ENCODE measurements at regions not wholly inside any gene's neighbourhood (a gene's known extent, or its start where the extent isn't known, plus 50 kb on each side); places are given as distances from the start of the nearest gene placed in this dataset.

DNA sequence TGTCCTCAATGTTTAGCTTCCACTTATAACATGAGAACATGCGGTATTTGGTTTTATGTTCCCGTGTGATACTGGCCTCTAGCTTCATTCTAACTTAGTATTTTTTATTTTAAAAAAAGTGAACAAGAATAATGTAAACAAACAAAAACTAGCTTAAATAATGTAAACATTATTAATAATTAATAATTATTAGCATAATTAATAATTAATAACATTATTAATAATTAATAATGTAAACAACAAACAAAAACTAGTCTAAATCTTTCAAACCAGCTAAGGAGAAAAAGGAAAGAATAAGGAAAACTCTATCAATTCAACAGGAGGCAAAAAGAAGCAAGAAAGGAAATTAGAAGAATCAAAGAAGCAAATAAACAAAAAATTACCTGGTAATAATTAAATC lies 66.2 kb upstream of the CLSTN2 start:
- TF ChIP-seq POLR2A (IDR thresholded peaks at IDR 0.05; ENCODE audit: low read depth, low read length): no peak
- no peak for TF ChIP-seq POLR2AphosphoS5 (IDR thresholded peaks at IDR 0.05; ENCODE audit: low read depth, low read length)

Measured in GM12891 (cell line).